ENCODE measurements at regions not wholly inside any gene's neighbourhood (a gene's known extent, or its start where the extent isn't known, plus 50 kb on each side); places are given as distances from the start of the nearest gene placed in this dataset.

GRCh38 chr22:48651036-48651890 lies 1176.4 kb downstream of the BRD1 start:
- Histone ChIP-seq H2BK120ac (ENCODE audit: low read depth, low read length) (no peak overlapping the region), H3K4me1 (ENCODE audit: control insufficient read depth, insufficient read depth, low read length) (no peaks in the 10 kb centered on the region), H3K79me1 (ENCODE audit: low read depth in 1 of 2, low read length in 2 of 2) (no peaks in the 10 kb centered on the region), H3K27ac (ENCODE audit: insufficient read depth, low read length) (no peak overlapping the region), H2AK9ac (replicated peaks; ENCODE audit: low read depth, low read length, poor library complexity) (no peak overlapping the region), H2BK15ac (ENCODE audit: low read depth, low read length) (no peak overlapping the region), H3K4me3 (ENCODE audit: insufficient read depth, low read depth, low read length) (no peak overlapping the region), H3K9me1 (ENCODE audit: insufficient read depth, low read length) (no peaks in the 10 kb centered on the region), H2BK5ac (ENCODE audit: low read depth, low read length, poor library complexity, severe bottlenecking) (no peak overlapping the region), H4K5ac (ENCODE audit: low read depth, low read length) (no peak overlapping the region), H4K20me1 (ENCODE audit: insufficient read depth, low read length) (no peaks in the 10 kb centered on the region), H3K4me2 (ENCODE audit: low read depth, low read length) (no peak overlapping the region), H3K27me3 (ENCODE audit: control insufficient read depth, insufficient read depth, low read length) (no peaks in the 10 kb centered on the region), H3K23ac (ENCODE audit: low read depth, low read length) (no peak overlapping the region), H3K9ac (ENCODE audit: low read depth, low read length) (no peak overlapping the region), H4K8ac (ENCODE audit: low read depth in 2 of 2, low read length in 2 of 2) (no peak overlapping the region), H3K9me3 (ENCODE audit: control insufficient read depth, insufficient read depth, low read length) (peaks cover 58% of the 10 kb centered on the region), H3K14ac (replicated peaks; ENCODE audit: low read depth, low read length) (no peak overlapping the region), H2BK20ac (ENCODE audit: low read depth, low read length) (no peak overlapping the region), H4K91ac (ENCODE audit: insufficient read depth, low read depth, low read length) (no peak overlapping the region), H3K36me3 (ENCODE audit: control insufficient read depth, insufficient read depth, low read length) (no peaks in the 10 kb centered on the region), H2AFZ (replicated peaks; ENCODE audit: low read length, poor library complexity) (no peak overlapping the region), H3K18ac (ENCODE audit: low read depth, low read length) (no peak overlapping the region), H2AK5ac (ENCODE audit: low read depth, low read length) (no peak overlapping the region), H3K56ac (ENCODE audit: extremely low read depth, insufficient read depth, low read length) (no peak overlapping the region), H3K4ac (ENCODE audit: low read depth, low read length) (no peak overlapping the region)
- intact Hi-C loops (cut with micrococcal nuclease), result no loop called here
- POLR2A ChIA-PET (ENCODE audit: unreplicated experiment), result no interaction called here
- DNase-seq, result no peak
- ATAC-seq (ENCODE audit: low read depth), result no peak
- TF ChIP-seq BHLHE40 (IDR thresholded peaks at IDR 0.05; ENCODE audit: low read depth, low read length) (no peak), NFE2L2 (IDR thresholded peaks at IDR 0.05; ENCODE audit: low read depth, low read length) (no peak), SMC3 (IDR thresholded peaks at IDR 0.05; ENCODE audit: low read depth, low read length) (no peak), CEBPB (IDR thresholded peaks at IDR 0.05; ENCODE audit: low read depth, low read length) (no peak), USF2 (IDR thresholded peaks at IDR 0.05; ENCODE audit: low read depth, low read length) (no peak), MXI1 (IDR thresholded peaks at IDR 0.05; ENCODE audit: borderline replicate concordance, low read depth, low read length) (no peak), ELK1 (IDR thresholded peaks at IDR 0.05; ENCODE audit: borderline replicate concordance, low read depth, low read length) (no peak), RAD21 (IDR thresholded peaks at IDR 0.05; ENCODE audit: low read length) (no peak), MAFK (IDR thresholded peaks at IDR 0.05; ENCODE audit: low read depth, low read length) (no peak), CHD1 (IDR thresholded peaks at IDR 0.05; ENCODE audit: low read depth, low read length) (no peak), RFX5 (IDR thresholded peaks at IDR 0.05; ENCODE audit: low read depth, low read length) (no peak), POLR2A (IDR thresholded peaks at IDR 0.05; ENCODE audit: low read depth, low read length) (no peak), FOS (IDR thresholded peaks at IDR 0.05; ENCODE audit: low read depth, low read length) (no peak), CTCF (conservative IDR thresholded peaks at IDR 0.05; ENCODE audit: low read depth, low read length) (no peak), RCOR1 (IDR thresholded peaks at IDR 0.05; ENCODE audit: insufficient replicate concordance, low read length) (no peak)
- in situ Hi-C loops (cut with MboI; ENCODE audit: low sequenced_read_pairs), result no loop called here
- 76% methylated on average over 5 of the region's 26 CpGs; no CpG with 5 or more reads in 1 of the 2 experiments for WGBS, 2 experiments (ENCODE audit: extremely low coverage in 2 of 2, insufficient read length in 1 of 2)
- CTCF ChIA-PET, result no interaction called here
- BruUV-seq (replicated peaks), result no TSS peak
- dilution Hi-C loops (cut with HindIII; ENCODE audit: low sequenced_read_pairs, unreplicated experiment), result no loop called here

Data from IMR-90 (cell line).